HL-60 (cell line): ENCODE measurements at regions not wholly inside any gene's neighbourhood (a gene's known extent, or its start where the extent isn't known, plus 50 kb on each side); places are given as distances from the start of the nearest gene placed in this dataset.

Experiments used
- DNase-seq, 2 experiments: peaks; one replicate each; pipeline ENCODE4 v3.0.0-alpha.2; 2010 to 2020; ENCODE audit warnings: low read depth in 1 of 2, low spot score in 1 of 2
- H3K27ac ChIP-seq: fragments of 250-450 bp; sonication (Bioruptor Pico); replicated peaks from 2 replicates; pipeline ENCODE4 v1.5.1; 2020; ENCODE audit warnings: mild to moderate bottlenecking, moderate library complexity
- H3K27me3 ChIP-seq: fragments of 250-450 bp; sonication (Bioruptor Pico); 2 replicates; pipeline ENCODE4 v1.5.1; 2021; ENCODE audit warnings: mild to moderate bottlenecking, moderate library complexity; ENCODE audit not compliant: insufficient read depth, poor library complexity, severe bottlenecking
- H3K4me3 ChIP-seq: replicated peaks from 2 replicates; pipeline ENCODE4 v1.5.1; 2011; ENCODE audit warnings: mild to moderate bottlenecking, control low read depth, low read length; ENCODE audit not compliant: insufficient read depth
- GABPA ChIP-seq: IDR thresholded peaks from 2 replicates; pipeline ENCODE4 v1.6.1; 2012; ENCODE audit warnings: low read depth
- POLR2AphosphoS5 ChIP-seq: IDR thresholded peaks from 2 replicates; pipeline ENCODE4 v1.6.1; 2012; ENCODE audit warnings: low read depth
- SPI1 ChIP-seq: IDR thresholded peaks from 2 replicates; pipeline ENCODE4 v1.6.1; 2012; ENCODE audit warnings: low read depth, mild to moderate bottlenecking, borderline replicate concordance
- TF ChIP-seq, protein P1 (sequence below): IDR thresholded peaks from 2 replicates; pipeline ENCODE4 v1.6.1; 2012; ENCODE audit warnings: low read depth; ENCODE audit not compliant: insufficient replicate concordance
- TF ChIP-seq, protein P2 (sequence below): IDR thresholded peaks from one replicate; pipeline ENCODE4 v1.5.1; 2011; ENCODE audit warnings: low read length, control low read depth, inconsistent platforms; ENCODE audit not compliant: insufficient read depth

DNA sequence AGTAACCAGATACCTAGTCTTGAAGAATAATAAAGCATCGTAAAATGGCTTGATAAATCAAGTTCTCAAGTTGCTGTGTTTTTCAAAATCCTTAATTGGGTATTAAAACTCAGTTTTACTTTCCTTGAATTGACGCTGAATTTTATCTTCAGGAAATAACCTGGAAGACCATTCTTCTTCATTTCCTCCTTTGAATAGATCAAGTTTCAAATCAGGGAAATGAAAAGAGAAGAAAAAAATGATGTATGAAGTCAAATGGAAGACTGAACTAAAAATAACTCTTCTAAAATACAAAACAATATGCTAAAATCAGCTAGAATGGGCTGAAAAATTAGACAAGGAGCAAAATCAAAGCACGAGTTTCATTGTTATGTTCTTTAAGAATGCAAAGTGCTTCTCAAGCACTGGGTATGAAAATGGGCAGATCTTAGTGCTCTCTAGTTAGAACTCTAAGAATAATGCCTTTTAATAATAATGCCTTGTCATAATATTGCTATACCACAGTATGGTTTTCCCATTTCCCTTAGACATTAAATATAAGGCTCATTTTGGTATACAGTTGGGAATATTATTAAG, 54.6 kb upstream of the CLEC14A start:
- H3K27ac ChIP-seq, result no peak overlapping the region
- H3K27me3 ChIP-seq, result no peaks in the 10 kb centered on the region
- DNase-seq, result no peak
- no peak overlapping the region for H3K4me3 ChIP-seq
- TF ChIP-seq, protein P1, sequence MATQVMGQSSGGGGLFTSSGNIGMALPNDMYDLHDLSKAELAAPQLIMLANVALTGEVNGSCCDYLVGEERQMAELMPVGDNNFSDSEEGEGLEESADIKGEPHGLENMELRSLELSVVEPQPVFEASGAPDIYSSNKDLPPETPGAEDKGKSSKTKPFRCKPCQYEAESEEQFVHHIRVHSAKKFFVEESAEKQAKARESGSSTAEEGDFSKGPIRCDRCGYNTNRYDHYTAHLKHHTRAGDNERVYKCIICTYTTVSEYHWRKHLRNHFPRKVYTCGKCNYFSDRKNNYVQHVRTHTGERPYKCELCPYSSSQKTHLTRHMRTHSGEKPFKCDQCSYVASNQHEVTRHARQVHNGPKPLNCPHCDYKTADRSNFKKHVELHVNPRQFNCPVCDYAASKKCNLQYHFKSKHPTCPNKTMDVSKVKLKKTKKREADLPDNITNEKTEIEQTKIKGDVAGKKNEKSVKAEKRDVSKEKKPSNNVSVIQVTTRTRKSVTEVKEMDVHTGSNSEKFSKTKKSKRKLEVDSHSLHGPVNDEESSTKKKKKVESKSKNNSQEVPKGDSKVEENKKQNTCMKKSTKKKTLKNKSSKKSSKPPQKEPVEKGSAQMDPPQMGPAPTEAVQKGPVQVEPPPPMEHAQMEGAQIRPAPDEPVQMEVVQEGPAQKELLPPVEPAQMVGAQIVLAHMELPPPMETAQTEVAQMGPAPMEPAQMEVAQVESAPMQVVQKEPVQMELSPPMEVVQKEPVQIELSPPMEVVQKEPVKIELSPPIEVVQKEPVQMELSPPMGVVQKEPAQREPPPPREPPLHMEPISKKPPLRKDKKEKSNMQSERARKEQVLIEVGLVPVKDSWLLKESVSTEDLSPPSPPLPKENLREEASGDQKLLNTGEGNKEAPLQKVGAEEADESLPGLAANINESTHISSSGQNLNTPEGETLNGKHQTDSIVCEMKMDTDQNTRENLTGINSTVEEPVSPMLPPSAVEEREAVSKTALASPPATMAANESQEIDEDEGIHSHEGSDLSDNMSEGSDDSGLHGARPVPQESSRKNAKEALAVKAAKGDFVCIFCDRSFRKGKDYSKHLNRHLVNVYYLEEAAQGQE, result no peak
- TF ChIP-seq GABPA (no peak), SPI1 (no peak), POLR2AphosphoS5 (no peak)
- TF ChIP-seq, protein P2, sequence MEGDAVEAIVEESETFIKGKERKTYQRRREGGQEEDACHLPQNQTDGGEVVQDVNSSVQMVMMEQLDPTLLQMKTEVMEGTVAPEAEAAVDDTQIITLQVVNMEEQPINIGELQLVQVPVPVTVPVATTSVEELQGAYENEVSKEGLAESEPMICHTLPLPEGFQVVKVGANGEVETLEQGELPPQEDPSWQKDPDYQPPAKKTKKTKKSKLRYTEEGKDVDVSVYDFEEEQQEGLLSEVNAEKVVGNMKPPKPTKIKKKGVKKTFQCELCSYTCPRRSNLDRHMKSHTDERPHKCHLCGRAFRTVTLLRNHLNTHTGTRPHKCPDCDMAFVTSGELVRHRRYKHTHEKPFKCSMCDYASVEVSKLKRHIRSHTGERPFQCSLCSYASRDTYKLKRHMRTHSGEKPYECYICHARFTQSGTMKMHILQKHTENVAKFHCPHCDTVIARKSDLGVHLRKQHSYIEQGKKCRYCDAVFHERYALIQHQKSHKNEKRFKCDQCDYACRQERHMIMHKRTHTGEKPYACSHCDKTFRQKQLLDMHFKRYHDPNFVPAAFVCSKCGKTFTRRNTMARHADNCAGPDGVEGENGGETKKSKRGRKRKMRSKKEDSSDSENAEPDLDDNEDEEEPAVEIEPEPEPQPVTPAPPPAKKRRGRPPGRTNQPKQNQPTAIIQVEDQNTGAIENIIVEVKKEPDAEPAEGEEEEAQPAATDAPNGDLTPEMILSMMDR, result no peak

DNA sequence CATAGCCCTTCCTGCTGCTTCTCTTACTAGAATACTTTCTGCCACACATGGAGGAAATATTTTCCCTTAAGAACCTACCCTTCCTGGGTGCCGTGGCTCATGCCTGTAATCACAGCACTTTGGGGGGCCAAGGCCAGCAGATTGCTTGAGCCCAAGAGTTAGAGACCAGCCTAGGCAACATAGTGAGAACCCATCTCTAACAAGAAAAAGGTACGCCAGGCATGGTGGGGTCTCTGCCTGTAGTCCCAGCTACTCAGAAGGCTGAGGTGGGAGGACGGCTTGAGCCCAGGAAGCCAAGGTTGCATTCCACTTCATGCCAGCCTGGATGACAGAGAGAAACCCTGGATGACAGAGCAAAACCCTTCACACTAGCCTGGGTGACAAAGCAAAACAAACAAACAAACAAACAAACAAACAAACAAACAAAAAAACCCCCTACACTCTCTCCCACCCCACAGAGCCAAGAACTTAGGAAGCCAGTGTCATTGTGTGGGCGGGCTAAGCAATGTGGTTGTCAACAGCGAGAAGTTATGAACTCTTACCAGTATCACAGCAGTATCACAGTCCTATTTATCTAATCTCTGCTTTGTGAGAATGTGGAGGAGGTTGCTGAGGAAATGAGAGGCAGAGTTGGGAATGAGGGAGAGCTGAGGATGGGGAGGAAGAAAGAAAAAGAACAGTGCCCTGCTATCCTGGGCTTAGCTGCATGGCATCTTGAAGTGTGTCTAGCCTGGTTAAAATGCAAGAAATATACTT, 53.8 kb upstream of the CLEC14A start:
- TF ChIP-seq, protein P1, result no peak
- TF ChIP-seq, protein P2, result no peak
- TF ChIP-seq SPI1, result no peak
- no peak for TF ChIP-seq POLR2AphosphoS5
- TF ChIP-seq GABPA, result no peak
- H3K4me3 ChIP-seq, result no peak overlapping the region
- no peaks in the 10 kb centered on the region for H3K27me3 ChIP-seq
- H3K27ac ChIP-seq, result no peak overlapping the region
- DNase-seq, result no peak
